HG03280 (cell line): ENCODE measurements at regions not wholly inside any gene's neighbourhood (a gene's known extent, or its start where the extent isn't known, plus 50 kb on each side); places are given as distances from the start of the nearest gene placed in this dataset.
"Not testable (repeated sequence)": the region's sequence is repeated elsewhere in the genome, so short reads cannot be mapped to it uniquely, and the experiment has no call there.

Experiments used
- ATAC-seq: cut with Tn5 transposase; IDR thresholded peaks from one replicate; pipeline ENCODE4 v1.9.1; 2021; ENCODE audit warnings: mild to moderate bottlenecking, moderate library complexity; ENCODE audit not compliant: unreplicated experiment

DNA sequence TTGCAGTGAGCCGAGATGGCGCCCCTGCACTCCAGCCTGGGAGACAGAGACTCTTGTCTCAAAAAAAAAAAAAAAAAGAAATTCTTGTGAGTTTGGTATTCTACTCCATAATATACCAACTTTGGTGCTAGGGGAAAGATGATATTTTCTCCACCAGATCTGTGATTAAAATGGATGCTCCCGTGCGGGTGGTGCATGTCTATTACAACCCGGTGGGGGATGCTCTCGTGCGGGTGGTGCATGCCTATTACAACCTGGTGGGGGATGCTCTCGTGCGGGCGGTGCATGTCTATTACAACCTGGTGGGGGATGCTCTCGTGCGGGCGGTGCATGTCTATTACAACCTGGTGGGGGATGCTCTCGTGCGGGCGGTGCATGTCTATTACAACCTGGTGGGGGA lies 244.1 kb upstream of the RGMA start:
- ATAC-seq, result not testable (repeated sequence)

DNA sequence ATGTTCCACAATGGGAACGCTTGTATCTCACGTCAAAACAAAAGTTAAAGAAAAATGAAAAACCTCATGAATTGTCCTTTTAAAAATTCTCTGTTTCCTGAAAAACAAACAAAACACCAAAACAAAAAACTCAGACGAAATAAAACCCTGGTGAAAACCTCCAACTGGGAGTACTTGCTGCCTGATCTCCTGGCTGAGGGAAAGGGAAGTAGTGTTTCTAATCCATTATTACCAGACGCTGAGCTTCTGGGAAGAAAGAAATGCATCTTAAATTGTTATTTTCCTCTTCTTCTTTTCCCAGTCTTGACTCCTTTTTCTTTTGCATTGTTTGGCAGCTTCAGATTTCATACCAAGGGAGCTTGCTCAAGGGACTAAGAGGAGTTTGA lies 243.2 kb upstream of the RGMA start:
- ATAC-seq, result no peak

DNA sequence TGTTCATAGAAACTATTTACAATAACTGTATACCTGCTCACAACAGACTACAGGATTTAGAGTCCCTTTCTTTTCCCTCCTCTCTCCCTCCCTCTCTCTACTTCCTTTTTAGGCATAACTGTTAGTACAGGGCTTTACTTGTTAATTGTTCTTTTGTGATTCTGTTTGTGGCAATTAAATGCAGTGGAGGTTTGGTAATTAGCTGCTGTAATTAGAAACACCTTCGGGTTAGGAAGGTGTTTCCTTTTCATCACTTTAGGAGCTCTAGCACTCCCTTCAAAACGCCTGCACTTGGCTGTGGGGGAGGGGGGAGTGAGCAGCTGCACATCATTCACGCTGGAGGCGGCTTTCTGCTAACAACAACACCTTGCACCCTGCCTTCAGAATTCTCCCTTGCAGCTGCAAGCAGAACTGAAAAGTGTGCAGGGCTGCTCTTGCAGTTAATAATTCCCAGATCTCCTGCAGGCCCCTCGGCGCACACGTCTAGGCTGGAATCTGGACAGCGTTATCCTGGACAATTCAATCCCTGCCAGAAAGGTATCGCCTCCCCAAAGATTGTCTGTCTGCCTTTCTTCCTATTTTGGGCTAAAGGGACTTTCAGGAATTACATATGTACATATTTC lies 242.6 kb upstream of the RGMA start:
- no peak for ATAC-seq

DNA sequence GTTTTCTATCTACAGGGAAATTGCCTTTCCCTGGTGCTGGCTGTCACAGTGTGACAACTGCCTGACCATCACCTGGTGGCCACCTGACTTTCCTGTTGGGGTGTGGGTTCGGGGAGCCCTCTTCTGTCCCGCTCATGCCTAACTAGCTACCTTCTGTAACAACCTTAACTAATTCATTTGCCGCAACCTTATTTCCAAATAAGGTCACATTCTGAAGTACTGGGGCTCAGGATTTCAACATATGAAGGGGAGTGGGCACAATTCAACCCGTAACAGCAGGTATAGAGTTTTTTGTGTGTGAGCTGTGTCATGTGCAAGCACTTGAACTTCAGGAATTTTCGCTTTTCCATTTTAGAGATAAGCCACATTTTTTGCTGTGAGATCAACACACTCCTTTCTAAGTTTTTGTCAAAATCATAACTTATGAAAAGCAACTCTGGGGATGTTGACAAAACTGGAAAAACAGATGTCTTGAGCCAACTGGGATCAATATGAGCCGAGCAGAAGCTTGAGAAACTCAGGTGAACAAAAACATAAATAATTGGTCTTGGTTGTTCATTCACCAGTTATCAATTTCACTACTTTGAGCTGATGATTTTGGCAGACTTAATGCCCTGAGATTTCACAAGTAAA lies 242.0 kb upstream of the RGMA start:
- no peak for ATAC-seq

DNA sequence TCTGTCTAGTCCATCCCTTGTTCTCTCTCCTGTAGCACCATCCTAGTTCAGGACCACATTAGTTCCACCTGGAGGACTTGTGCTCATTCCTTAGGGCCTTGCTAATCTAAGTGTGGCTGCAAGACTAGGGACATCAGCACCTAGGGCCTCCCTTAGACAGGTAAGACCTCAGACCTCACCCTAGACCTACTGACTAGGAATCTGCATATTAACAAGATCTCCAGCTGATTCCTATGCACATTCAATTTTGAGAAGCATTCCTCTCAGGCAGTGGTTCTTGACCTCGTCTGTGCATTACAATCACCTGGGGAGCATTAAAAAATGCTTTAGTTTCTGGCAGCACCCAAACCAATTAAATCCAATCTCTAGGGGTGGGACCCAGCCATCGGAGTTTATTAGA lies 238.4 kb upstream of the RGMA start:
- no peak for ATAC-seq

DNA sequence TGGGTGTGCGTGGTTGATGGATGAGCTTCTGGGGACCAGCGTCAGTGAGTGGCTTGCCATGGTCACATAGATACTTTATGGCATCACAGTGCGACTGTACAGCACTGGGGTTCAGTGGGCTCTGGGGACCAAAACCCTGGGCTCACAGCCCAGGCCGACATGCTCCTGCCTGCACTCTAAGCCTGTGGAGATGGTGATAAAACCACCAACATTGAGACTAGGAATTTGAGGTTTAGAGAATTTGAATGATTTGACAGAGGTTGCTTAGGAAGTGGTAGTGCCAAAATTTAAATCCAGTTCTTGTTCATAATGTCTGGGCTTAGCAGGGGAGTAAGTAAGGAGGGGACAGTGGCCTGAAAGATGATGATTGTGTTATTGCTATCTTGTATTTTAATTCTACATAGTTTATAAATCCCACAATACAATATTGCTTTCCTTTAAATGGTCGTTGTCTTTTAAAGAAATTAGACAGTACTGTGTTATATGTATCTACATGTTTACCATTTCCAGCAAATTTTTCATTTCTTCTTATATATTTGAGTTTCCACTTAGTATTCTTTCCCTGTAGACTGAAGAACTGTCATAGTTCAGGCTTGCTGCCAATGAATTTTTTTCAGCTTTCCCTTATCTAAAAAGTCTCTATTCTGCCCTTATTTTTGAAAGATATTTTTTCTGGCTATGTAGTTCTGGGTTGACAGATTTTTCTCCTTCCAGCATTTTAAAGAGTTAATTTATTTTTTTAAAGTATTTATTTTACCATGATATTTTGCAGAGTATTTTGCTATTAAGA lies 235.4 kb upstream of the RGMA start:
- no peak for ATAC-seq

DNA sequence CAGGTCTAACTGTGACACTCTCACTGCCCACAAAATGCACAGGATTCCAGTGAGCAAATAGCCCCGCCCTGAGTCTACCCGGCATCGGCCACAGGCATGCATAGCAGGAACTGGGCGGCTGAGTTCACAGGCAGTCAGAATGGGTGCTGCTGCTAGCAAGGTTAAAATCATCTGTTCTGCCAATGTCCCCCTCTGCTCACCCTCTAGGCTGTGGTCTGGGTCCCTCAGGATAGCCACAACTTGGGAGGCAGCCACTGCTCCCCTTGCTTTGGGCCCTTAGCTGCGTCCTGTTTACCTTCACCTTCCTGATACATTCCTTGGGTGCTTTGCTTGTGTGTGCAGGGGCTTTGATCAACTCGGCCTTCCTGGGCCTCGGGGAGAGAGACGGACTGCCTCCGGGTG lies 232.9 kb upstream of the RGMA start:
- no peak for ATAC-seq

DNA sequence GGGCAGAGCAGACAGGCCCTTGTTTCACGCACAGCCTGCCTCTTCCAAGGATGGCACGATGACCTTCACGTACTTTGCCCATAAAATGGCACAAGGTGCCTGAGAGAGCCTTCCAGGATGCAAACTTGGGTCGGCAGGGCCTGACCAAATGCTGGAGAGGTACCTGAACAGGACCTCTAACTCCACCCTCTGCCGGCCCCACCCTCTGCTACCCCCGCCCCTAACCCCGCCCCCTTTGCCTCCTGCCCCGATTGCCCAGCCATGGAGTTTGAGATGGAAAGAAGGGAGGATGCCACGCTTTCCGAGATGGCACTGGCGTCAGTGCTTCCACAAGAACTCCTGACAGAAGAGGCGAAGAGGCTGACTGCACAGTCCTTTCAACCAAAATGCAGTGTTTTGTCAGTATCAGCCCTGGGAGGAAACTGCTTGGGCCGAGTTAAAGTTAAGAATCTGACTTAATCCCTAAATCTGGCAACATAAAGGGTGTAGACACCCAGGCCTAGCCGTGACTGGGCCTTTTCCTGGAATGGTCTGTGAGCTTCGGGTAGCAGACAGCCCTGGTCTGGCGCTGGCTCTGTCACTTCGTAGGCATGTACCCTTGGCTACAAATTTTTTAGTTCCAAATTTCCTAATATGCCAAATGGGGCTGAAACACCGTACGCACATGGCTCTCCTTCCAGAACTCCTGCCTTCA lies 230.3 kb upstream of the RGMA start:
- no peak for ATAC-seq

DNA sequence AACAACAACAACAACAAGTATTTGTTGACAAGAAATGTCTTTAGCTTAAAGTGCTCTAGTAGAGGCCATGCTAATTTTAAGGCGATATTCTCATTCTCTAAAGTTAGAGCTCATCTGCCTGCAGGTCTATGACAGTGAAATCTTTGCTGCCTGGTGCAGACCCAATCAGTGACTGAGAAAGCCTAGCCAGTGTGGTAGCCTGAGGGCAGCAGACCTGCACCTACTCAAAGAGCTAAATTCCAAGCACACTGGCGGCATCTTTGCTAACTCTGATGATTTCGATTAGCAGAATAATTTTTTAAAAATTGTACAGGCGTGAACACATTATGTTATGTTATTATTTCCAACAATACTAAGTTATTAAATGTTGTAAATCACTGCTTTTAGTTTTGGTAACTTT lies 228.8 kb upstream of the RGMA start:
- ATAC-seq, result no peak

DNA sequence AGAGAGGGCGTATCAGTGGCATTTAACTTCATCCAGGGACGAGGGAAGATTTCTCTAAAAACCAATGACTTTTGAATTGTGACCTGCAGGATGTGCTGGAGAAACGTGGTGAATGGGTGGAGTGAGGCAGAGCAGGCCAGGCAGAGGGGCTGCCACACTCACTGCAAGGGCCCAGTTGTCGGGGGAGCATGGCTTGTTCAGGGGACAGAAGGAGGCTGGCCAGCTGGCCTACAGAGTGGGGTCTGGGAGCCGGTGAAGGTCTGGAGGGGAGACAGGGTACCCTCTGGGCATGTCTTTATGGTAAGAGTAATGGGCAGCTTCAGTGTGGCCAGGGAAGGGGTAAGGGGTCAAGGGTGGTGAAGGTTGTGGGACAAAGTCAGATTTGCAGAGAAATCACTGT lies 225.2 kb upstream of the RGMA start:
- no peak for ATAC-seq

DNA sequence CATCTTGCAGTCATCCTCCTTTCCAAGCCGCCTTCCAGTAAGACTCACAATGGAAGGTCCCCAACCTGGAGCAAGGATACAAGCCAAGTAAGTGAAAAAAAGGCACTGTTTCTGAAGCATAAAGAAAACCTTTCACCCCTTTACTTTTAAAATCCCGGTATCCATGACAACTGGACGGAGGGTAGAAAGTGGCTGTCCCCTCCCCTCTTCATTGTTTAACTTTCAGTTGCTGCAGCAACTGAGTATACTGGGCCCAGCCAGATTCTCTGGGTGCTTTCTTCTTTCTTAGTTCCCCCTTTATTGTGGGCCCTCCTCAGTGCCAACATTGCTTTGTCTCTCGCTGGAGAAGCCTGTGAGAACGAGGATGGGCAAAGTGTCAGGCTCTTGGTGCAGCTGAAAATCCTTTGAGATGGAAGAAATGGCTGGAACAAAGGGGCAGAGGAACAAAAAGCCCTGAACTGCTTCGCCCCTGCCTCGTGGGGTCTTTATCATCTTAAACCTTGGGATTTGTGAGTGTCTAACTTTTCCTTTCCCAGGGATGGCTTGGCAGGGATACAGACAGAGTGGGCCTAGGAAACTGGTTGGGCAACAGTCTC lies 224.0 kb upstream of the RGMA start:
- ATAC-seq, result no peak

DNA sequence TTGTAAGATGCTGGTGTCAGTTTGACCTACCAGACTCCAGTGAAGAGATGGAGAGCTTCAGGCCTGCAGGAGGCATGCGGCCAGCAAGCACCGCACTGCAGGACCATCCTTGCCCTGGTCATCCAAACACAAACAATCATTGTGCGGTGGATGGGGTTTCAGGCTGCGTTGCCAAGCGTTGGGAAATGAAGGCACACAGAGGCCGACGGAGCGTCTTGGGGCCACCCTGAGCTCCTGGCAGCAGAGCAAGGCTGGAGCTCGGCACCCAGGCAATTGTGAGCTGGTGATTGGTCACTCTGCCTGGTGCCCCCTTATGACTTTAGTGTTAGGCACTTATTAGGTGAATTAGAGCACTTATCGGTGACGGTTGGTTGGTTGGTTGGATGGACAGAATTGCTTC lies 222.6 kb upstream of the RGMA start:
- no peak for ATAC-seq

DNA sequence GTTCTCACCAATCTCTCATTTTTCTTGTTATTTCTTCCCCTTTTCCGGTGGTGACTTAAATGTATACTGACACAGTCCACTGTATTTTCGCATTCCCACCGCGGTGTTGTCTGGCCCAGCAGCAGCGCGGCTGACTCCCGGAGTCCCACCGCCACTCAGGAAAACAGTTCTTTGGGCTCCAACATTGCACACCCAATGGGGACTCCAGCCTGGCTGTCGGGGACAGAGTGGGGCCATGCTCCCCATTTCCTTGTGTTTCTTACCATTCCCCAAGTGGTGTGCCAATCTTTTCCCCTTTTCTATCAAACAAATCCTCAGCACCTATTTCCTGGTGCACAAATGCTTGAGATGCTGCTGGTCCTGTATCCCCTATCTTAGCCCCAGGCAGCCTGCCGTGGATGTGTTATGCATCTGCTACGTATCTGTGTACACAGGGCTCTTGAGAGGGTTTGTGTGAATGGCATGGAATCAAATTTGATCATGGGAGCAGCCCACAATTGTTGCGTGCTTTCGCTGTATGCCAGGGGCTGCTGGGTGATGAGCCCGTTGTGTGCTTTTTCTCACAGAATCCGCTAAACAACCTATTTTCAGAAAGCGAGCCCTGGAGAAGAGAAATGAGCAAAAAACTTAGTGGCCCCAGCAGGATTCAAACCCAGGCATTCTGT lies 219.1 kb upstream of the RGMA start:
- ATAC-seq, result no peak

DNA sequence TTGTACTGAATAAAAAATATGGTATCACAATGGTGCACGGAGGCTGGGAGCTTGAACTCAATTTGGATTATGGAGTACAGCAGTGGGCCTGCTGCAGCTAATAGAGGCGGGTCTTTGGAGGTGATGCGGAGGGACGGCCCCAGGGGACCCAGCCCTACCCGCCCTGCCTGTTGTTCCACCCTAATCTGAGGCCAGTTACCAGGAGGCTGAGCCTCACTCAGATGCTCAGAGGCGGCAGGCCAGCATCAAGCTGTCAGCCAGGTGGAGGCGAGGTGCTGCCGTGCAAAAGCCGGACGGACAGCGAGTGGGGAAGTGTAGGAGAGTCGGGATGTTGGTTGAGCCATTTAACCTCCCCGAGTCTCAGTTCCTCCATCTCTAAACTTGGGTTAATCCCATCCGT lies 218.5 kb upstream of the RGMA start:
- ATAC-seq, result no peak

DNA sequence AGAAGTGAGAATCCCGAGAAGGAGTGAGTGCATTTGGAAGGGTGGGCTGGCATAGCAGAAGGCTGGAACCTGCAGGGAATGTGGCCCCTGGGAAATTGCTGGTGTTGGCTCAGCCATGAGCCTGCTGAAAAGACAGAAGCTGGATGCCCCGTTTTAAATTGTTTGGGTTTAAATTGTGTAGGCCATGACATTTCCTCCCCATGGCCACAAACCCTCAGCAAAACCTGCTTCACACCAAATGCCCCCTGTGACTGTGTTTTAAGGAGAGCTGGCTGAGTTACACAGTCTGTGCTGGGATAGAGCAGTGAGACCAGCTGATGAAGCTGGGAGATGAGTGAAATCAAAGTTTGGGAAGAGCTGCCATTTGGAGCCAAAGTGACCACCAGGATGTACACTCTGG lies 216.3 kb upstream of the RGMA start:
- no peak for ATAC-seq

DNA sequence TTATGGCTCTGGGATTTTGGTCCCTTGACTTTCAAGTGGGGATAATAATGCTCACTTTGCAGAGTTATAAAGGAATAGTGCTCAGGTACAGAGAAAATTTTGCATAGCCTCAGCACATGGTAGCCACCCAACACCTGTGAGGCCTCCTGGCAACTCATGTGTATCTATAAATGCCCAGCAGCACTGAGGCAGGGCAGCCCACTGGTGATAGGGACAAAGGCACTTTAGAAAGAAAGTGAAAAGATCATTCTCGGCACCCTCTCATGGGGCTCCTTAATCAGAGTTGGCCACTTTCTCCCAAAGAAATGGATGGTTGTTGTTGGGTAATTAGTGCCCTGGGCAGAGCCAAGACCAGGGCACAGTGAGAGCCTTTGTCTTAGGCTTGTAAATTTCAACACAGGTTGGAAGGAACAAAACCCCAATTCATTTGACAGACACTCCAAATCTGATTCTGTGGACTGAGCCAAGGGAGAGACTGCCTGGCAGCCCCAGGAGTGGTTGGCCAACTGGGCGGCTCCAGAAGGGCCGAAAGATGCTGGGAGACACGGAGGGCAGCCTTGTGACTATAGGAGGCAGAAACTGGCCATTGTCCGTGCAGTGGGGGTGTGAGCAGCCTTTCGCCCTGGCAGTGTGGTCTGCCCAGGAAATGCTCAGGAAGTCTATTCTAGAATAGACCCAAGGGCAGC lies 213.2 kb upstream of the RGMA start:
- no peak for ATAC-seq

DNA sequence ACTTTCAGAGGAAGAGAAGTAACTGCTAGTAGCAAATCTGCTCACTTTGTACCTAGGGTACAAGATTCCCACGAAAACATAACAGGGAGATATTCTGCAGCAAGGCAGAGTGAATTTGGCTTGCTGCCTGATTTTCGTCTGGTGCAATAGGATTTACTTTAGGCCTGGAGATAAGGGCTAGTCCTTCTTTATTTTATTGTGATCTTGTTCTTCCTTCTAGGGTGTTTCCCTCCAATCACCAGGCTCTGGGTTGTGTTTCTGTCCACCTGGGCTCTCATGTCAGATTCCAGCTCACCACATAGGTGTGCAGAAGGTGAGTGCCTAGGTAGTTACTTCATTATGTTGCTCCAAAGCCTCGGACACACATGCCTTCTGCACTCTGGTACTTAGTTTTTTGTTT lies 211.8 kb upstream of the RGMA start:
- ATAC-seq, result no peak

DNA sequence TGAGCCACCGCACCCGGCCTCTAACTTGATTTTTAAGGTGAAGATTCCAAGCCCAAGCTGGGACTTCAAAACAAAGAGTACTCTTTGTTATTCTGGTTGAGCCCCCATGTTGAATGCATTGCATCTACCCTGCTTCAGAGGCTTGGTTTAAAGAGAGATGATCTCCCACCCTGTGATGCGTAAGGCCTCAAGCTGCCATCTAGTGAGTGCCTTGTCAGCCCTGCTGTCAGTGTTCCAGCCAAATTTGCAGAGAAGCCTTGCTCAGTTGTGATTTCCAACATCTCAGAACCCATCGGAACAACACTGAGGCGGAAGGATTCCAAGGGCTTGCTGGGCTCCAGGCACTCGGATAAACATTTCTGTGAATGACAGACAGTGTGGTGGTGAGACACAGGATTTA lies 210.7 kb upstream of the RGMA start:
- ATAC-seq, result no peak

DNA sequence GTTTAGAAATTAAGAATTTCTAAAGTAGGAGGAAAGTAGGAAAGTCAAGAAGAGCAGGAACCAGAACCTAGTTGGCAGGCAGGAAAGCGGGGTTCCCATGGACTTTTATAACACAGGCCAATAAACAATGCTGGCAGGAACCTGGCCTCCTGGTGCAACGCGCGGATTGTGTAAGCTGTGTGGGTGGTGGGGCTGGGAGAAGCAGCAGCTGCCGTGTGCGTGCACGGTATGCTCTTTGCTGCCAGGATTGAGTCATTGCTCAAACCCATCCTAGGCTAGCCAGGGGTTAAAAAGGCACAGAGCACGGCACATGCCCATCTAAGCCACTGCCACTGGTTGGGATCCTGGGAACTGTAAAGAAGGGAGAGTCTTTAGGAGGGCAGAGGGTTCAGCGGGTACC lies 209.9 kb upstream of the RGMA start:
- no peak for ATAC-seq

DNA sequence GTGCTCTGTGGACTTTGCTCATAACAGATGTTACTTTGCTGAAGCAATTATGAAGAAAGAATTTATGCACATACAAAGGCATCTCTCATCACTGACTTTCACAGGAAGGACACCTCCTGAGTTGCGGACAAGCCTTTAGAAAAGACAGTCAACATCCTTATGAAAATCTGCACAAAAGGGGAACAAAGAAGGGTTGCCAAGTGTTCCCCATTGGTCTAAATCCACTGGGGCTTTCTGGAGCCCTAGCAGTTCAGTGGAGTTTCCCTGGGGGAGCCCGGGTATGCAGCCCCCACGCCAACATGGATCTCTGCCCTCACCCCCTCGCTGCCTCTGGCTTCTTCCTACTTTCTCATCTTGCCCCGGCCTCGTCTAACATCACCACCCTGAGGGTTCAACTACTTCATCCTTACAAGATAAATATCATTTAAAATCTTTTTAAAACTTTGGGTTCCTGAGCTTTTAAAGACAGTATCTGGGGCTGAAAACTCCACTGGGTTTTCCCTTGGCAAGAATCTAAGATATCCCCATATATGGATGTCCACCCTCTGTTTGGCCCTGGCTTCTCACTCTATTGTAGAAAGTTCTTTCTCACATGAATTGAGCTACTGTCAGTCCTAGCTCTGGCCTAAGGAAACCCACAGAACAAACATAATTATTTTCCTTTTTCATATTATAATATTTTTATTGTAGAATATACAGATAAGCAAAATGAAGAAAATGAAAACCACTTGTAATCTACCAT lies 207.9 kb upstream of the RGMA start:
- no peak for ATAC-seq
